NCI-H1417 treated with DMSO at 0.1 percent for 48 hours (cell line): ENCODE measurements at regions not wholly inside any gene's neighbourhood (a gene's known extent, or its start where the extent isn't known, plus 50 kb on each side); places are given as distances from the start of the nearest gene placed in this dataset.

Source experiments
- DNase-seq: peaks from one replicate; lab custom pipeline; 2025; lab: John Stamatoyannopoulos, UW

DNA sequence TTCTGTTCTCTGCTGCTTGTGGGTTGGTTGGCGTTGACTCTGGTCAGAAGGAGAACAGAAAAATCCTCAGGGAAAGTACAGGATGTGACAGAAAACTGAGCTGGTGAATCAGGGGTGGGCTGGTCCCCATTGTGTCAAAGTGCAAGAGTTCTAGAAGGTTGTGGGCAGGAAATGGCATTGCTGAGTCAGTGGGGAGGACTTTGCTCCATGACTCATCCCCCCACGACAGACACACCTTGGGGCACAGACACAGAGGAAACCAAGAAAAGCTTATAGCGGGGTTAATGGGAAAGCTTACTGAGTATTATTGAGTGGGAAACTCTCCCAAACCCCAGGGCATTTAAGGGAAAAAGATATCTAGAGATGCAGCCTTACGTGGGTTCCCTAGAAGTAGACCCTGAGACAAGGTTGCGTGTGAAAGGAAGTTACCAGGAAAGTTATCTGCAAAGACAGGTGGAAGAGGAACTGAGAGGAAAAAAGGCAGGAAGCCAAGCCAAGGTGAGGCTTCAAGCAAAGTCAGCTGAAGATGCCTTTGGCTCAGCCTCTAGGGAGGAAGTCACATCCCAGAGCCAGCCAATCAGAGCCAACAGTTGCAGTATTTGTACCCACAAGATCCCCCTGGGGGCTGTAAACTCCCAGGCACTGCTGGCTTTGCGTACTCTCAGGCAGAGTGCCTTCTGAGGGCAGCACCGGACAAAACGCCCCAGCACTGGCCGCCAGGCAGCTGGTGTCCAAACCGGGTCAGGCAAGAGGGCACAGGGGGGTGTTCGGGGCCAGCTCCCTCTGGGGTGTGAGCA is 86.4 kb downstream of the FOXL1 start:
- DNase-seq, result no peak

GRCh38 chr16:86665319-86665675 is 86.9 kb downstream of the FOXL1 start:
- no peak for DNase-seq

GRCh38 chr16:86665929-86666328 is 87.6 kb downstream of the FOXL1 start:
- no peak for DNase-seq

- no peak for DNase-seq
Observed at GRCh38 chr16:86667035-86667434, 88.7 kb downstream of the FOXL1 start.

DNA sequence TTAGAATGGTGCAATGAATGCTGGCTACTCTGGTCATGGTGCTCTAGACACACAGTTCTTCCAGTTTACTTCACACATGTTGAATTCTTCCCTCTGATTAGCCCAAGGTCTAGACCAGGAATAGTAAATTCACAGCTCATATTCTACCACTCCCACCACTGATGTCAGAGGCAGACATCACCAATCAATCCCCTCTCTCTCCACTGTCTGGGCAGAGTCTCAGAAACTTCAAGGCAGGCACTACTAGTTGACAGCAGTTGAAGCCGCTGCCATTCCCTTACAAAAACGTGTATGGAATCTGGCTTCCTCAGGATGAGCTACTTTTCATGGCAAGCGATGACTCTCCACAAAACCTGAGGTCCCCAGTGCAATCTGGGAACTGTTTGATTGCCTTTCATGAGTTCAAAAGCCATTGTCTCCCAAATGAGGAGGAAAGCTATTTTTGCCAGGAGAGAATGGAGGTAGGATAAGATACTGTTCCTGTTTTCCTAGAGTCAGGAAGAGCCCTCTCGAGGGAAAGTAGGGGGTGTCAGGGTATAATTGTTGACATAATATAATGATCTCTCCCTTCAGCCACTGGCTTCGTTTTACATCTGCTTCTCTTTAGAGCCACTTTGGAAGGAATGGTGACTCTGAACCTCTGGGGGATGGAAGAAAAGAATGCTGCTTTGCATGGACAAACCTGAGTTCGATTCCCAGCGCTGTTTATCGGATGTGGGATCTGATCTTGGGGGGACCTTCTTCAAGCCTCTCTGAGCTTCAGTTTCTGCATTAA is 90.0 kb downstream of the FOXL1 start:
- DNase-seq, result no peak

GRCh38 chr16:86669285-86669805 is 91.0 kb downstream of the FOXL1 start:
- no peak for DNase-seq

GRCh38 chr16:86669937-86670749 is 91.8 kb downstream of the FOXL1 start:
- DNase-seq, result no peak

GRCh38 chr16:86670750-86671234 is 92.4 kb downstream of the FOXL1 start:
- DNase-seq, result no peak

GRCh38 chr16:86671486-86672178 is 93.3 kb downstream of the FOXL1 start:
- DNase-seq, result no peak

DNA sequence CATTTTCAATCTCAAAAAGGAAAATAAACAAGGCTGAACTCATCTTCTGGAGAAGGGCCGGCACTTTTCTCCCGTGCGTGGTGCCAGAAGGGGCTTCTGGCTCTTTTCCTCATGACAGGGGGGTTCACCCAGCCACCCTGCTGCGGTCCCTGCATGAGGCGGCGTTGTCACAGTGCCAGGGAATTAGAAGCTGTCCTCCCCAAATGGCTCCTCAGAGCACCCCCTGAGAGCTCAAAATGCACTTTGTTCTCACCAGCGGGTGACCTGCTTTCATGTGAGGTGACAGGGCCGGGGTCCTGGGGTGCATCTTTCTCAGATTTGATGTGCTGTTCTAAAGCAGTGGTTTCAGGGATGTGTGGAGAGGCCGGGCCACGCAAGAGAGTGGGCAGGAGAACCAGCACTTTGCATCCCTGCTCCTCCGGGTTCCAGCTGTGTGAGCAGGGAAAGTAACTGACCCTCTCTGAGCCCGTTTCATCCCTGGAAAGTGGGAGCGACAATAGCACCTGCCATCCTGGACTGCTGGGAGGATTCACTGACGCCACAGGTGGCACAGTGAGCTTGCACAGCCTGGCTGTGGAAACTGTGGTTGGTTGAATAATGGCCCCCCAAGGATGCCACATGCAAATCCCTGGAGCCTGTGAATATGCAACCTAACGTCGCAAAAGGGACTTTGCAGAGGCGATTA is 94.0 kb downstream of the FOXL1 start:
- DNase-seq, result no peak

DNA sequence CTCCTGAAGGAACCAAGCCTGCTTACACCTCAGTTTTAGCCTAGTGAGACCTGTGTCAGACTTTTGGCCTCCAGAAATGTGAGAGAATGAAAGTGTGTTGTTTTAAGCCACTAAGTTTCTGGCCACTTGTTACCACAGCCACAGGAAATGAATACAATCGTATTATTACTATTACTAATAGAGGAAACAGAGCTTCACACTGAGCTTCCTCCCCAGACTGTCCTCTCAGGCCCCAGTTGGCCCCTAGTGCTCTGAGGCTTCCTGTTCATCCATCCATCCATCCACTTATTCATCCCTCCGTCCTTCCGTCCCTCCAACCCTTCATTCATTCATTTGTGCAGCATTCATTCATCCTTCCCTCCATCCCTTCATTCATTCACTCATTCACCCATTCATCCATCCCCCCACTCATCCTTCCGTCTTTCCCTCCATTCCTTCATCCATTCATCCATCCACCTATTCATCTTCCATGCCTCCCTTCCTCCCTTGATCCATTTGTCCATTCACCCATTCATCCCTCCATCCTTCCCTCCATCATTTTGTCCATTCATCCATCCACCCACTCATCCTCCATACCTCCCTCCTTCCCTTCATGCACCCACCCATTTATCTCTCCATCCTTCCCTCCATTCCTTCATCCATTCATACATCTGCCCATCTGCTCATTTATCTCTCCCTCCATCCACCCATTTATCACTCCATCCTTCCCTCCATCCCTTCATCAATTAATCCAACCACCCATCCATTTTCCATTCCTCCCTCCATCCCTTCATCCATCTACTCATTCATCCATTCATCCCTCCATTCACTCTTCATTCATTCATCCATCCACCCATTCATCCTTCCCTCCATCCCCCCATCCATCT is 95.0 kb downstream of the FOXL1 start:
- no peak for DNase-seq

DNA sequence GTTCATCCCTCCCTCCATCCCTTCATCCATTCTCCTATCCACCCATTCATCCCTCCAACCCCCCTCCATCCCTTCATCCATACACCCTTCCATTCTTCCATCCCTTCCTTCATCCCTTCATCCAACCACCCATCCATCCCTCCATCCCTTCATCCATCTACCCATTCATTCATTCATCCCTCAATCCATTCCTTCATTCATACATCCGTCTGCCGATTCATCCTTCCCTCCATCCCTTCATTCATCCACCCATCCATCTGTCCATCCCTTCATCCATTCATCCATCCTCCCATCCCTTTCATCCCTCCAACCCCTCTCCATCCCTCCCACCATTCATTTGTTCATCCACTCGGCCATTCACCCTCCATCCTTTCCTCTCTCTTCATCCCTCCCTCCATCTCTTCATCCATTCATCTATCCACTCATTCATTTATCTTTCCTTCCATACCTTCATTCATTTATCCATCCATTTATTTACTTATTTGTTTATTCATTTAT is 95.7 kb downstream of the FOXL1 start:
- DNase-seq, result no peak

- DNase-seq, result no peak
Observed at GRCh38 chr16:86676254-86676670, 97.9 kb downstream of the FOXL1 start.

GRCh38 chr16:86679490-86679889 is 101.1 kb downstream of the FOXL1 start:
- no peak for DNase-seq

DNA sequence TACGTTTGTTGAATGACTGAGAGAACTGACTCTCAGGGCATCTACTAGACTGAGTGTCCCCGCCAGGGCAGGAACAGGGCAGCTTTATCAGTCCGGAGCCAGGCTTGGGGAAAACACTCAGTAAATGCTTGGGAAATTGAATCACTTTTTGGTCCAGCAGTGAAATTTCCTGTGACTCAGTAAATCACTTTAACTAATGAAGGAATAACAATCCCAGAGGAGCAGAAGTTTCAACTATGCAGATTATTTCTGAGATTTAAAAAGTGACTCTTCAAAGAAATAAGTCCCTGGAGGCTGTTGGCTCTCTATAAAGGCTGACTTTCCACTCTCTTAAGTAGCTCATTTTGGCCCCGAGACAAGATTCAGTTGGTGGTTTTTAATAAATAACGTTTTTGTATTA is 101.8 kb downstream of the FOXL1 start:
- DNase-seq, result no peak

DNA sequence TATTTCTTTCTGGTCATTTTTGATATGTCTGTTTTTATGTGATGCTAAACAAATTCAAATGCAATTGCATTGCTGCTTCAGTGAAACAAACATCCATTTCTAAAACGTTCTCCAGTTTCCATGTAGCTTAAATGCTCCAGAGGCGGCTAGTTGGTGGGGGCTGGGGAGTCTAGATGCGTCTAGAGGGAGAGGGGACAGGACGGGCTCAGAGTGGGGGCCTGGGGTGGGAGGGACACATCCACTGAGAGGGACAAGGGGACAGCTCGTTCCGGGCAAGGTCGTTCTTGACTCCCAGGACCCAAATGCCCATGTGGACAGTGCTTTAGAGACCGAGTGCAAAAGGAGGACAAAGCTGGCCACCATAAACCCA is 102.3 kb downstream of the FOXL1 start:
- no peak for DNase-seq

DNA sequence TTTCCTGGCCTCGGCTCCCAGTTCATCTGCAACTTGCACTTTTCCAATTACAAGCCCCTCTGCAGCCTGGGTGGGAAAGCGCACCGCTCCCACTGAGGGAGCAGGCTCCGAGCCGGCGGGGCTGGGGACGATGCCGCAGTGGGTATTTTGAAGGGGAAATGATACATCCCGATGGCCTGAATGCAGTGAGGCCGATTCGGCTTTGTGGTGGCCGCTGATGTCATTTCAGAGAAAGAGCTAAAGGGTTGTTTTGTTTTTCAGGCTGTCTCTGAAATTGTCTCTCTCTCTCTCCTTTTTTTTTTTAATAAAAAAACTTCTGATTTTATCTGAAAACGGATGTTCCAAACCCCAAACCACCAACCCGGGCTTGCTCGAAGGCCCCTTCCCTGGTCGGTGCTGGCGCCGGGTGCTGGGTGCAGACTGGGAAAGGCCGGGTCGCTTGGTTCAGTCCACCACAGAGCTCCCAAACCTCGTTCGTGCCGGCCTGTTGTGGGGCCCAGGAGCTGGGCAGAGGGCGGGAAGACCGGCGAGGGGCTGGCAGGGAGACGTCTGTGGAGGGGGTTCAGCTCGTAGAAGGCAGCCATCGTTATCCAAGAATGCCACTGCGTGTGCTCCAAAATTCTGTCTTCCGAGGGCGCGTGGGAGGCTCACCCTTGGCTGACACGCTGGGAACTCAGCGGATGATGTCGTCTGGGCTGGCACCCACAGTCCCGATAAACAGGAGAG is 102.8 kb downstream of the FOXL1 start:
- DNase-seq, result no peak

DNA sequence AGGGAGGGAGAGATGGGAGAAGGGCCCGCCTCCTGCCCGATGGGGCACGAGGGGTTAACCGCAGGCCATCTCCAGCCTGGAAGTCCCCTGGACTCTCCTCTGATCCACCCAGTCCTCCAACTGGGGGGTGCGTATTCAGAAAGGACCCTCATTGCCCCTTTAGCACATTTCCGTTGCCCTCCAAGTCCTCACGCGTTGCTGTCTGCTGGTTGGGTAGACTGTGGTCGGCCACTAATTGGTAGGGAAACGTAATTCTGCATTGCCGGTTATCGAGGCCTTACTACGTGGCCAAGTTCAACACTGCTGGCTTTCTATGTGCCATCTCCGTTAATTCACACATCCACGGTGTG is 103.4 kb downstream of the FOXL1 start:
- DNase-seq, result no peak

- no peak for DNase-seq
Observed at GRCh38 chr16:86682219-86682904, 104.0 kb downstream of the FOXL1 start.
